HPDE6-E6E7 (cell line): ENCODE measurements at regions not wholly inside any gene's neighbourhood (a gene's known extent, or its start where the extent isn't known, plus 50 kb on each side); places are given as distances from the start of the nearest gene placed in this dataset.
"Not testable (repeated sequence)": the region's sequence is repeated elsewhere in the genome, so short reads cannot be mapped to it uniquely, and the experiment has no call there.

Experiments
- DNase-seq: peaks from one replicate; pipeline ENCODE4 v3.0.0; 2011; ENCODE audit warnings: missing footprints; ENCODE audit errors: extremely low spot score

DNA sequence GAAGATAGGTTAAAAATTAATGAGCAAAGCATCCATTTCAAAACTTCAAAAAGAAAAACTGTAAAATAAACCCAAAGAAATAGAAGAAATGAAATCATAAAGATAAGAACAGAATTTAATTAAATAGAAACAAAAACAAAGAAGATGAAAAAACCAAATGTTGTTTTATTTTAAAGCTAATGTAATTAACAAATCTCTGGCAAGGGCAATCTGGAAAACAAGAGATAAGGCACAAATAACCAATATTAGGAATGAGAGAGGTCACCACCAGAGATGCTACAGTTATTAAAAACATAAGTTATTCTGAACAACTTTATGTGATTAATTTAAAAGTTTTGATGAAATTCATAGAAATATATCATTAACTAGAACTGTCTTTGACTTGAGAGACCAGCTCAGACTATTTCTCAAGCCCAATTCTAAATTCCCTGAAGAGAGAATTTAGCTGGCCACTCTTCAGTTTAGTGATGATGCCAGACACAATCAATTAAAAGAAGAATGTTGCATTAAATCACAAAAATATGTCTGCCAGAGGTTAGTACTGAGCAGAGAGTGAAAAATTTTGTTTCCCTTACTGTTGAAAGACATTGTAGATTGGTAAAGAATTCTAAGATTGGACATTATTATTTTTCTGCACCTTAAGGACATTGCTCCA is 227.4 kb upstream of the VLDLR start:
- DNase-seq = not testable (repeated sequence)

DNA sequence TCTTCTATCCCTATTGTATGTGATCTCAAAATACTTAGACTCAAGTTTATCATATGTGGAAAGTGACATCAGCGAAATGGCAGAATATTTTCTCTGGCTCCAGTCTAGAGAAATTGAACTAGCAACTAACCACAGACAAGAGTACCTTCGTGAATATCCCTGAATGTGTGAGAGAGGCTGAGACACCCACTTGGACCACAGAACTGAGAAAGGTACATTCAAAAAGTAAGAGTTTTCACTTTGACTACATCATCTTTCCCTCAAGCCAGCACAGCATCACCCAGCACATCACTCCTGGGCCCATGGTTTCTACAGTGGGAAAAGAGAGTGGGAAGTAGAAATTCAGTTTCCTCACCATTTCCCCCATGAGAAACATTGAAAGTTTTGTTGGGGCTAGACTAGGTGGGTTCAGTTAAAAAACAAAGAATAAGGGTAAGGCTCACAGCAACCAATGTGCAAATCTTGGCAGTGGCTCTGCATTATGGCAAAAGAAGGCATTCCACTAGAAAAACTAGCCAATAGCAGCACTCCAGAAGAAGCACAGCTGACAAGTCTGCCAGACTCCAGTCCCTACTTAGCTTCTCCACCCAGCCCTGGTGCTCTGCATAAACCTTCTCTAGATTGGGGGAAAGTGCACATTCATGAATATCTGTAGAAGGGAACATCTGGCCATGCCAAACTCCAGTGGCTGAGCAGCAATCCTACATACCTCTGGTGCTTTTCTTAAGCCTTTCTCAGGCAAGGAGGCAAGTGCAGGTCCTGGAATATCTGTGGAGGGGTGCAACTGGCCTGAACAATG is 225.6 kb upstream of the VLDLR start:
- DNase-seq = no peak

DNA sequence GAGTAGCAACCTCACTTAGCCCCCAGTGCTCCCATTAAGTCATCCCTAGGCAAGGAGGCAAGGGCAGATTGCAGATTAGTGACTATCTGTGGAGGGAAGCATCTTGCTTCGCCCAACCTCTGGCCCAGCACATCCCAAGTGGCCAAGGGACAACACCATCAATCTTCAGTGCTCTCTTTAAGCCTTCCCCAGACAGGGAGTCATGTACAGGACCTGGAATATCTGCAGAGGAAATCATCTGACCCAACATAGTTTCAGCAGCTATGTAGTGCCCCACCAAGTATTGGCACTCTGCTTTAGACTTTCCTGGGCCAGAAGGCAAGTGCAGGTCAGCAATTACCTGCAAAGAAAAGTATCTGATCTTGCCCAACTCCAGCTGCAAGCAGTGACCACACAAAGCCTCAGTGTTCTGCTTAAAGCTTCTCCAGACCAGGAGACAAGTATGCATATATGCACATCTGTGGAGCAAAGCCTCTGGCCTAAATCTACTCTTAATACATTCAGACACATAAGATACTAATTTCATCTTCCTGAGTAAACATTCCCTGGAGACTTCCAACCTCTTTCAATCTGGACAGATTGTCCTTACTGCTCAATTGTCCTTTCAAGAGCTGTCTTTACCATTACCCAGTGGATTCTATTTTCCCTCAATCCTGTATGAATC is 224.8 kb upstream of the VLDLR start:
- no peak for DNase-seq

DNA sequence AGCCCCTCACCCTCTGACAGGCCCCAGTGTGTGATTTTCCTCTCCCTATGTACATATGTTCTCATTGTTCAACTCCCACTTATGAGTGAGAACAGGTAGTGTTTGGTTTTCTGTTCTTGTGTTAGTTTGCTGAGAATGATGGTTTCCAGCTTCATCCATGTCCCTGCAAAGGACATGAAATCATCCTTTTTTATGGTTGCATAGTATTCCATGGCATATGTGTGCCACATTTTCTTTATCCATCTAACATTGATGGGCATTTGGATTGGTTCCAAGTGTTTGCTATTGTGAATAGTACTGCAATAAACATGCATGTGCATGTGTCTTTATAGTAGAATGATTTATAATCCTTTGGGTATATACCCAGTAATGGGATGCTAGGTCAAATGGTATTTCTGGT is 223.7 kb upstream of the VLDLR start:
- not testable (repeated sequence) for DNase-seq

DNA sequence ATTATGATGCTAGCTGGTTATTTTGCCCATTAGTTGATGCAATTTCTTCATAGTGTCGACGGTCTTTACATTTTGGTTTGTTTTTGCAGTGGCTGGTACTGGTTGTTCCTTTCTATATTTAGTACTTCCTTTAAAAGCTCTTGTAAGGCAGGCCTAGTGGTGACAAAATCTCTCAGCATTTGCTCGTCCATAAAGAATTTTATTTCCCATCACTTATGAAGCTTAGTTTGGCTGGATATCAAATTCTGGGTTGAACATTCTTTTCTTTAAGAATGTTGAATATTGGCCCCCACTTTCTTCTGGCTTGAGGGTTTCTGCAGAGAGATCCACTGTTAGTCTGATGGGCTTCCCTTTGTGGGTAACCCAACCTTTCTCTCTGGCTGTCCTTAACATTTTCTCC is 219.8 kb upstream of the VLDLR start:
- not testable (repeated sequence) for DNase-seq

DNA sequence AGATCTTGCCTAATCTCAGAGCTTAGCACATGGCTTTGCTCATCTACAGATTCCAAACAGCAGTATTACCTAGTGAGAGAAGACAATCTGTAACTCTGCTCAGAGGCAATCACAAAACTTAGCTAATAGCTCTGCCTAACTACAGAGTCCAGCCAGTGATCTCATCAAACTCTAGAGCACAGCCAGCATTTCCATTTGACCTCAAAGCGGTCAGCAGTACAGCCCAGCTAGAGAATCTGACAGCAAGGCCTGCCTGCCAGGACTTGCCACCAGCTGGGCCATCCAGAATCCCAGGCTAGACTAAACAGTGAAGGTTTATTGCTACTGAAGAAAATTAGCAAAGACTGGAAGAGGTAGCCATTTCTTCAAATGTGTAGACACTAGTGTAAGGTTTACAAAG is 217.9 kb upstream of the VLDLR start:
- no peak for DNase-seq

DNA sequence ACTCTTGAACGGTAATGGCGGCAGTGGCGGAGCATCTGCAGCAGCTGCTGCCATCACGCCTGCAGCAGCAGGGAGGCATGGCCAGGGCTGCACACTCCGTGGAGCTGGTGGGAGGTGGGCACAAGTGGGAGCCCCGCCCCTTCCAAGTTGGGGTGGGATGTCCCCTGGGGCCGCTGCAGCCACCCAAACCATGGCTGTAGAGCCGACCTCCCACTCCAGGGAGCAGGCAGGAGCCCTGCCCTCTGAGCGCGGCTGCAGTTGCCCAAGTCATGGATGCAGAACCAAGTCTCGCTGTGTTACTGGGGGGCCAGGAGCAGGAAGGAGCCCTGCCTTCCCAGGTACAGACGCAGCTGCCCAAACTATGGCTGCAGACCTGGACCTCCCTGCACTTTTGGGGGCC is 215.3 kb upstream of the VLDLR start:
- no peak for DNase-seq

DNA sequence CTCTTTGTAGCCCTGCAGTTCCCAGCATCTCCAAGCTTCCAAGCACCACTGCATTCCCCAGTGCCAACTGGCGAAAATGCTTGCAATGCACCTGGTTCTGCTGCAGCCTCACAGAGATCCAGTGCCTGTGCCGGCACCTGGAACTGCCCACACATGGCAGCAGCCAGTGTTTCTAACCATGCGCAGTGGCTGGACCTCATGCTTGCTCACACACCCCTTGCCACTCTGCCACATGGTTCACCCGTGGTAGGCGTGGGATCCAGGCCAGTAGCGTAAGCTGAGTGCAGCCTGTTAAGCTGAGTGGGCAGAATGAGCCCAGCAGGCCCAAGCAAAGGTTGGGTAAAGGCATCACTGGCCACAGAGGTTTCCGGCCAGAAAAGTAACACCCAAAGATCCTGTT is 214.1 kb upstream of the VLDLR start:
- DNase-seq = no peak

DNA sequence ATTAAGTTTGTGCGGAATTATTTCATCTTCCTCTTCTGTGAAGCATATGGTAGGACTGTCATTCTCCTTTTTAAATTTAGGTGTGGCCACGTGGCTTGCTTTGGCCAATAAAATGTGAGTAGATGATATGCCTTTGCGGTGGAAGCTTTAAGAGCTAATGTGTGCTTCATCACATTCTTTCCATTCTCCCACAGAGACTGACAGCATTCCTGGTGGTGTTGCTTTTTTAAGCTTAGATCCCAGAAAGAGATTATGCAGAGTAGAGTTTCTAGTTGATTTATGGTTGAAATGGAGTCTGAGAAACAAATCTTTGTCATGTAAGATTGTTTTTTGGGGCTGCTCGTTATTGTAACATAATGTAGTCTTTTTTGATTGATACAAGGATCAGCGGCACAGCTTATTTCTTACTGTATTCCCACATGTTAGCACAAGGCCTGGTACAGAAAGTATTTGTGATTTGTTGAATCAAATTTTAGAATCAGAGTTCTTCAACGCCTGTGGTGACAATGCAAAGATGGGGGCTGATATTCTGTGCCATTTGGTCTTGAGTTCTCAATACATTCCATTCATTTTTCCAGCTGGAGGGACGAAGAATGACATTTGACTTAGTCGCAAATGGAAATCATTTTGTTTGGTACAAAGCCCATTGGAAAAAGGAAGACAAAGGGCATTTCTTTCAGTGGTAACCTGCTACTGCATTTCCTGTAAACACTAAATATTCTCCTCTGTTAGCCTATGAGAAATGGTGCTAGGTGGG is 209.9 kb upstream of the VLDLR start:
- DNase-seq = no peak

DNA sequence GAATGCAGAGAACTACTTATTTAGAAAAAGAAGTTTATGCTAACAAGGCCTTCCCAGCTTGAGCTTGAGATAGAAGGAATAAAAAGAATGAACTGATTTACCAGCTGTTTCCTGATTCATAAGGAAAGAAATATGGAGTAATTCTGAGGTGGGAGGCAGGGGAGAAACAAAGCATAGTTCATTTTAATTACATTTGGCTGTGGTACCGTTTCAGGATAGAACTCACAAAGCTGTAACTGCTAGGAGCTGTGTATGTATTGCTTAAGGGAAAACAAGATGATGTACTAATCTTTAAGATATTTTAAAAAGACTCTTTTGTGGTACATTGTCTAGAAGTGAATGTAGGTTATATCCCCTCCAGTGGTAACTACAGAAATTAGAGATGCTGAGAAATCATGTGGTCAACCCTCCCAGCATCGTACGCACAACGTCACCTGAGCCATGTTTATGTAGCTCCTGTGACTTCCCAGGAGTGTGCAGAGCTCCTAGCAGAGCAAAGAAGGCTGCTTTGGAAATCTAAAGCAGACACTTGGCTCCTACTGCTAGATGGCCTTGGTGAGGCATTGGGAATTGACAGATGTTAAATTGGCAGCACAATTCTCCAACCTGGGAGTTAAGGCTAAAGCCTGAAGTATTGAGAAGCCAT is 208.3 kb upstream of the VLDLR start:
- DNase-seq = no peak

DNA sequence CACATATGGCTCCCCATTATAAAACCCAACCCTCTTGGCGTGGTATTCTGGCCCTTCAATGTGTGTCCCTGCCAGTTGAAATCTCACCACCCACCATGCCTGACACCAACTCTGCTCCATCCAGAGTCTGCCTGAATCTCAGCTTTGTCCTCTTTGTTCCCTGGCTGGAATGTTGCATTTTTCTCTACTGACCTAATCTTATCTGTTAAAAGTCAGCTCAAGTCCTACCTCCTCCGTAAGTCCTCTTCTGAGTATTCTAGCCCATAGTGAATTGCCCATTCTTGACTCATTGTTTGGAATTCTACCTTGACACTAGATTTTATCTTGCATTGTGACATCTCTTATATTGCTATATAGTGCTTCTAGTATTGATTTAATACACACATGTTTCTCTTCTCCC is 207.1 kb upstream of the VLDLR start:
- DNase-seq = no peak

DNA sequence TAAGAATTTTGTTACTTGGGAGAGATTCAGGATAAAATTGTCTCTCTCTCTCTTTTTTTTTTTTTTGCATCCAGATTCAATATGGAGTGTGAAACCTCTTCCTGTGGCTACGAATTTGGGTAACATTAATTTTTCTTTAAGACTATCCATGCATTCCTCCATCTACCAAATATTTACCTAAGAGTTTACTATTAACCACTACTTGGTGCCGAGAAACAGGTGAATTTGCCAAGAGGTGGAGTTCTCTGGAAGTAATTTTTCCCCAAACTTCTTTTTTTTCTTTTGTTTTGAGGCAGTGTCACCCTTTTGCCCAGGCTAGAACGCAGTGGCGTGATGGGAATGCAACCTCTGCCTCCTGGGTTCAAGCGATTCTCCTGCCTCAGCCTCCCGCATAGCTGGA is 206.3 kb upstream of the VLDLR start:
- DNase-seq = no peak

DNA sequence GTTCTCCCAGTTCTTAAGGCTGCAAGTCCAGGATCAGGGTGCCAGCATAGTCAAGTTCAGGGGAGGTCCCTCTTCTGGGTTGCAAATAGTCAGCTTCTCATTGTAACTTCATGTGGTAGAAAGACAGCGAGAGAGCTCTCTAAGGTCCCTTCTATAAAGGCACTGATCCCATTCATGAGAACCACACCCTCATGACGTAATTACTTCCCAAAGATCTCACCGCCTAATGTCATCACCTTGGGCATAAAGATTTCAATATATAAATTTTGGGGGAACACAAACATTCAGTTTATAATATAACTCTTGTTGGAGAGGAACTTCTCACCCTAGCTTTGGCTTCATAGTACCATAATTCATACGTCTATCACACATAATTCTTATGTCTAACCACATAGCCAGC is 203.9 kb upstream of the VLDLR start:
- no peak for DNase-seq

DNA sequence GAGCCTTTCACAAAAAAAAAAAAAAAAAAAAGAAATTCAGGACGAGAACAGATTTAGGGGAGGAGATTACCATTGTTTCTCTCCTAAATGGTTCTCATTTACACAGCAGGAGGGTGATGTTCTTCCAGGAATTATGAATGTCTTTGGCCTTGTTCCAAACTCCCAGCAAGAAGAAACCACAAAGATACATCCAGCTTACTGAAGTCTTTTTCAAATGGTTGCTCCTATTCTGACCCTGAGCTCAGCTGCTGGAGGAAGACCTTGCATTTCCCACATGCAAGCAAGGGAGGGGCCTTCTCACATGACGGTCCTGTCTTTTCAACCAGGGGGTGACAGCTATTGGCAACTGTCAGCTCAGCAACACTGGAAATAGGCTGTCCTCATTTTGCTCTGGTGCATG is 203.0 kb upstream of the VLDLR start:
- DNase-seq = no peak

DNA sequence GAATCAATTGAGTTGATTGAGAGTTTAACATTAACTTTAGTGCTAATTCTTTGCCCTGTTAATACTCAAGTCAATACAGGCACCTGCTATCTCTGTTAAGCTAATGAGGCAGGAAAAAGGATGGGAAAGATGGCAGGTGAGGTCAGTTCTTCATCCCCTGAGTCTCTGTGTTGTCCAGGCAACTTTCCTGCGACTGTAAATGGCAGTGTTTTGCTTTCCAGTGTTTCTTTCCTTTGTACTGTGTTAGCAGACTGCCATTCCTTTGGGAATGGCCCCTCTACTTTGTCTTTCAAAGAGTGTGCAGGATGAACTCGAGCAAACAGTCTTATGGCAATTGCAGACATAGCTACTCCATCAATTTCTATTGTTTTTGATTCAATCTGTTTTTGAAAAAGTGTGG is 202.2 kb upstream of the VLDLR start:
- no peak for DNase-seq

DNA sequence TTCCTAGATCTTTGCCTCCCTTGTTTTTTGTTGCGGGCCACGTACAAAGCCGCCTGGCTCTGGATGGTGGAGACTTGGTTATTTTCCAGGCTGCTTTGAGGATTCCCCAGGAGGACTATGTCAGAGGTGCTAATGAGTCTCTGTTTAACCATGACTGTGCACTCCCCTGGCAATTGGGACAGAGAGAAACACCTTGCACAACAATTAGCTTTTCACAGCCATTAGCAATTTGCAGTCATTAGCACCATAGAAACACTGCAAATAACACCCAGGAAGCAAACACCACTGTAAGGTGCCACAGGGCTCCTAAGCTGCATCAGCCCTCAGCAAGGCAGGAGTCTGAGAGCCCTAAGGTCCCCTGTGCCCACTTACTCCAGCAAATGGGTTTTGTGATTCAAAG is 201.0 kb upstream of the VLDLR start:
- no peak for DNase-seq

DNA sequence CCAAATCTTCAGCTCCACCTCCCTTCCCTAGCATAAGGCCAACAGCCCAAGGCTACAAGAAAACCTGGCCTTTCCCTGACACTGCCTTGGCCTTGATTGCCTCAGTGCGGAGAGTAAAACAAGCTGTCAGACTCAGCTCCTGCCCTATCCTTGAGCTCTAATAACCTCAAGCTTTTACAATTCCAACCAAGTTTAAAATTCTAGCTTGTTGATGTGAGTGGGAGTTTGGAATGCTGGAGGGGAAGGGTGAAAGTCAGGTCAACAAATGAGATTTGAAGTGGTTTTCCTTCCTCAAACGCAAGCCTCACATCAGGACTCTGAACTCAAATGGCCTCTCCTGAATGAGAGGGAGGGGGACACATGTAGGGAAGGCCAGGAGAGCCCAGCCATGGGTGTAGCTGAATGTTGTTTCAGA is 197.0 kb upstream of the VLDLR start:
- no peak for DNase-seq

DNA sequence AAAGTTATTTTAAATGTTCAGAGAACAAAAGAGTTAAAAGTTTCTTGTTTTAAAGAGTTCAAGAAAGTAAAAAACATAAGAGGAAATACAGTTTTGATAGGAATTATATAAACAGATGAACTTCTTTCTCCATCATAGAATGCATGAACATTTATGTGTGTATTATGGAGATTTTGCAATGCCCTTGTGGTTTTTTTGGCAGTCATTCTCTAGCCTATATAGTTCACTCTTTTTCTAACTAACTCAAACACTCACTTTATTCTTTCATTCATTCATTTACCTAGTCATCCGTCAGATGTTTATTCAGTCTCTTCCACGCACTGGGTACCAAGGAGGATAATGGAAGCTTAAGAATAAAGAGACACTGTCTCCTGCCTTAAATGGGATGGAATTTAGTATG is 195.9 kb upstream of the VLDLR start:
- DNase-seq = no peak

DNA sequence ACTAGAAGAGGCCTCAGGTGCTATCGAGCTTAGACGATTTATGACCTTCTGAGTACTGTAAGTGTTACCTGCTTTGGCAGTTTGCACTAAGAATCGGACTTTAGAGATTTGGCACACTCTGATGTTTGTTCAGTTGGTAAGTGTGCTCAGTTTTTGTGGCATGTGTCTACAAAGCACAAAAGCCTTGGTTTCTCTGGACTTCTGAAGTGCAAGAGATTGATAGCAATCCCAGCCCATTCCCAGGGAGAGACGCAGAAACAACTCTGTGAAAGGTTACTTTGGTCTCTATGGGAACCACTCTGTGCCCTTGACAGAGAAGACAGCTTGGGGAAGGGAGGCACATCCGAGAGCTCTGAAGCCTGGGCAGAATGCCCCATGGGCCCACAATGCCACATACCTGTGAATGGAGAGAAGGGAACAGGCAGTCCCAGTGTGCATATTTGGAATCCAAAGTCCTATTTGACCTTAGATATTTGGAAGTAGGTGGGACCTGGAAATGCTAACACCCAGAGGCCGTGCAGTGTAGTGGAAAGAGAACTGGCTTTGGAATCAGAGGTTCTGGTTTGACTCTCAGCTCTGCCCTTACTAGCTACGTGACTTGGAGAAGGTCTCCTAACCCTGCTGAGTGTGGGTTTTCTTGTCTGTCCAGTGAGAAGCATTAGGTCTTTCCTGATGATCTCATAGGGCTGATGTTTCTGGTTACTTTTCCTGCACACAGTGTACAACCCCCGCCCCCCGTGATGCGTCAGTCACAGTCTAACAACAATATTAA is 194.3 kb upstream of the VLDLR start:
- no peak for DNase-seq

DNA sequence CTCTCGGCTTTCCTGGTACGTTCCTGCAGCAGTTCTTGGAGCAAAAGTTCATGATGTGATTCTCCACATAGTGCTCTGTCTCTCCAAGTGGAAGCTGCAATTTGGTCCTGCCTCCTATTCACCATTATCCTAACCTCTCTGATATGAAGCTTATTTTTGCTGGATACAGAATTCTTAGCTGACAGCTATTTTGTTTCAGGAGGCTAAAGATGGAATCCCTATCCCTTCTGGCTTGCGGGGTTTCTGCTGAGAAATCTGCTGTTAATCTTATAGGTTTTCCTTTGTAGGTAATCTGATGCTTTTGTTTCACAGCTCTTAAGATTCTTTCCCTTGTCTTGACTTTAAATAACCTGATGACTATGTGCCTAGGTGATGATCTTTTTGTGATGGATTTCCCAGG is 181.6 kb upstream of the VLDLR start:
- DNase-seq = no peak

DNA sequence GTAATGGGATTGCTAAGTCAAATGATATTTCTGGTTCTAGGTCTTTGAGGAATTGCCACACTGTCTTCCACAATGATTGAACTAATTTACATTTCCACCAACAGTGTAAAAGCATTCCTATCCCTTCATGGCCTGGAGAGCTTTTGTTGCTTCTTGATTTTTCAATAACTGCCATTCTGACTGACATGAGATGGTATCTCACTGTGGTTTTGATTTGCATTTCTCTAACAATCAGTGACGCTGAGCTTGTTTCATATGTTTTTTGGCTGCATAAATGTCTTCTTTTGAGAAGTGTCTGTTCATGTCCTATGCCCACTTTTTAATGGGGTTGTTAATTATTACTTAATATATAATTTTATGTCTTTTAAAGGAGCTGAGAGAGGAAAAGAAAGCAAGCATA is 177.7 kb upstream of the VLDLR start:
- DNase-seq = not testable (repeated sequence)
